Stimulated activated CD8-positive, alpha-beta memory T cell treated with anti-CD3 and anti-CD28 coated beads, Interleukin-4, amount 100 ng/mL, for 1 hour (primary cell): ENCODE measurements at regions not wholly inside any gene's neighbourhood (a gene's known extent, or its start where the extent isn't known, plus 50 kb on each side); places are given as distances from the start of the nearest gene placed in this dataset.
"Not testable (repeated sequence)": the region's sequence is repeated elsewhere in the genome, so short reads cannot be mapped to it uniquely, and the experiment has no call there.

Source experiments
- DNase-seq, 2 donors: peaks; one replicate each; pipeline ENCODE4 v3.0.0-alpha.2; 2020; ENCODE audit warnings: low read depth in 2 of 2, low spot score in 1 of 2

- no peak for DNase-seq
These were observed 90.2 kb upstream of the KLF6 start for GRCh38 chr10:3874990-3875841.

- not testable (repeated sequence) for DNase-seq
These were observed 89.6 kb upstream of the KLF6 start for GRCh38 chr10:3874610-3874989.

GRCh38 chr10:3873728-3874461 lies 88.9 kb upstream of the KLF6 start:
- DNase-seq = no peak

- DNase-seq = no peak
These were observed 87.8 kb upstream of the KLF6 start for GRCh38 chr10:3872712-3873329.

GRCh38 chr10:3871424-3871996 lies 86.5 kb upstream of the KLF6 start:
- no peak for DNase-seq

GRCh38 chr10:3869036-3869435 lies 84.0 kb upstream of the KLF6 start:
- no peak for DNase-seq

GRCh38 chr10:3868271-3868664 lies 83.3 kb upstream of the KLF6 start:
- DNase-seq = no peak

GRCh38 chr10:3867454-3868270 lies 82.7 kb upstream of the KLF6 start:
- DNase-seq = no peak

GRCh38 chr10:3866332-3866731 lies 81.3 kb upstream of the KLF6 start:
- no peak for DNase-seq

- no peak for DNase-seq
These were observed 80.6 kb upstream of the KLF6 start for GRCh38 chr10:3865565-3865964.

- DNase-seq = no peak
These were observed 76.8 kb upstream of the KLF6 start for GRCh38 chr10:3861795-3862194.

- no peak for DNase-seq
These were observed 73.2 kb upstream of the KLF6 start for GRCh38 chr10:3858051-3858845.

GRCh38 chr10:3857318-3857717 lies 72.3 kb upstream of the KLF6 start:
- DNase-seq = no peak

- DNase-seq = no peak
These were observed 71.6 kb upstream of the KLF6 start for GRCh38 chr10:3856593-3856992.

GRCh38 chr10:3853547-3854303 lies 68.7 kb upstream of the KLF6 start:
- no peak for DNase-seq

- DNase-seq = no peak
These were observed 68.0 kb upstream of the KLF6 start for GRCh38 chr10:3853016-3853415.

GRCh38 chr10:3852147-3852904 lies 67.3 kb upstream of the KLF6 start:
- peak in 1 of 2 donors; percentile 27 for DNase-seq
